ENCODE measurements at regions not wholly inside any gene's neighbourhood (a gene's known extent, or its start where the extent isn't known, plus 50 kb on each side); places are given as distances from the start of the nearest gene placed in this dataset.

DNA sequence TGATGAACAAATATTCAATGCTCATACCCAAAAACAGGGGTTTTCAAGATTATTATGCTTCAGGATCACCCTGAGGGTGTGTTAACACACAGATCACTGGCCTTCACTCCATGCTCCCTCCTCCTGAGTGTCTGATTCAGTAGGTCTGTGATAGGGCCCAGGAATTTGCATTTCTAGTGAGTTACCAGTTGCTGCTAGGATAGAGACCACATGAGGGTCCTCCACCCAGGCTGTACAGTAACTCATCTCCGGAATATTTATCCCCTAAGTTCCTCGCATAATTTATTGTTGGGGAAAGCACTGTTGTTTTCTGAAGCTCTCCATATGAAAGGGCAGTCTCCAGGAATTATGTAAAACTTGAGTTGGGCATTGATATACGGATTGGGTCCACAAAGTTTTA lies 1106.6 kb upstream of the B3GALT2 start:
- H3K36me3 Mint-ChIP-seq: no peaks in the 10 kb centered on the region
- no peak overlapping the region for H3K27ac Mint-ChIP-seq
- H3K4me3 Mint-ChIP-seq: no peak overlapping the region
- no peaks in the 10 kb centered on the region for H3K9me3 Mint-ChIP-seq
- no peak for ATAC-seq
- H3K4me1 Mint-ChIP-seq: peaks cover 7% of the 10 kb centered on the region
- H3K27me3 Mint-ChIP-seq: no peaks in the 10 kb centered on the region

GRCh38 chr1:194289569-194290266 lies 1103.3 kb upstream of the B3GALT2 start:
- peak; percentile 97 for ATAC-seq
- no peak overlapping the region for H3K4me3 Mint-ChIP-seq
- no peaks in the 10 kb centered on the region for H3K36me3 Mint-ChIP-seq
- H3K27ac Mint-ChIP-seq: no peak overlapping the region
- H3K4me1 Mint-ChIP-seq: peaks cover 12% of the 10 kb centered on the region
- H3K27me3 Mint-ChIP-seq: peaks cover 8% of the 10 kb centered on the region
- no peaks in the 10 kb centered on the region for H3K9me3 Mint-ChIP-seq

DNA sequence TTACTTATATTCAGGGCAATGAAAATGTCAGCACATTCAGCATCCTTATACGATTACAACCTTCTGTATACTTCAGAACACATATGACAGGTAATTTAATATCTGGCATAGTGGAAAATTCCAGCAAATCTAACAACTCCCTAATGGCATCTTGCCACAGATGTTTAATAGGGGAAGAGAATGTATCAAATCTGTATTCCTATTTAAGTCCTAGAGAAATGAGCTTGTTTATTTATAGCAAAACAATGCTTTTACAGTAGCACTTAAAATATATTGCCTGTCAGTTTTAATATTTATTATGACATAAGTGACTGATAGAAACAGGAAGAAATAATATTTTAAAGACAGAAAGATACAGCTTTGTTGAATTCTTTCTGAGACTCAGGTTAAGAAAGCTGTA lies 1101.8 kb upstream of the B3GALT2 start:
- H3K27me3 Mint-ChIP-seq: peaks cover 14% of the 10 kb centered on the region
- ATAC-seq: no peak
- no peak overlapping the region for H3K4me3 Mint-ChIP-seq
- no peaks in the 10 kb centered on the region for H3K36me3 Mint-ChIP-seq
- H3K9me3 Mint-ChIP-seq: no peaks in the 10 kb centered on the region
- H3K4me1 Mint-ChIP-seq: peaks cover 12% of the 10 kb centered on the region
- H3K27ac Mint-ChIP-seq: no peak overlapping the region

- Mint-ChIP-seq H3K4me3 (no peak overlapping the region), H3K9me3 (no peaks in the 10 kb centered on the region), H3K27ac (no peak overlapping the region), H3K4me1 (peaks cover 26% of the 10 kb centered on the region), H3K27me3 (peaks cover 16% of the 10 kb centered on the region), H3K36me3 (no peaks in the 10 kb centered on the region)
- ATAC-seq: no peak
Observed at GRCh38 chr1:194281376-194281775, 1095.0 kb upstream of the B3GALT2 start.

GRCh38 chr1:194280463-194280862 lies 1094.0 kb upstream of the B3GALT2 start:
- no peak for ATAC-seq
- no peaks in the 10 kb centered on the region for H3K36me3 Mint-ChIP-seq
- peaks cover 8% of the 10 kb centered on the region for H3K27me3 Mint-ChIP-seq
- H3K4me1 Mint-ChIP-seq: peaks cover 21% of the 10 kb centered on the region
- H3K4me3 Mint-ChIP-seq: no peak overlapping the region
- no peaks in the 10 kb centered on the region for H3K9me3 Mint-ChIP-seq
- H3K27ac Mint-ChIP-seq: no peak overlapping the region

DNA sequence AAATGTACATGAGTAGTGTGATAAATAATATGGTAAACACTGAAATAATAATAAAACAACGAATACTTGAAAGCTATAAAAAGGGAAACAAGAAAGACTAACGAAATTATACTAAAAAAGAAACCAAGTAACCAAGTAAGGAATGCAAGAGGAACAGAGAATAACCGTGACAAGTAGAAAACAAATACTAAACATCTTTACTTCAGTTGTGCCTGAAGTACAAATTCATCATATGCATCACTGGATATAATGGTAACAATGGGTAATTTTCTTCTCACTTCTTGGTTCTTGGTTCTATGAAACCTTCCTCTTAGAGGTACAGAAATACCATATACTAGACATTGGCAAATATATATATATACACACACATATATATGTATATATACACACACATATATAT lies 1093.6 kb upstream of the B3GALT2 start:
- H3K9me3 Mint-ChIP-seq: no peaks in the 10 kb centered on the region
- peak; percentile 59 for ATAC-seq
- no peaks in the 10 kb centered on the region for H3K36me3 Mint-ChIP-seq
- peaks cover 8% of the 10 kb centered on the region for H3K27me3 Mint-ChIP-seq
- peaks cover 21% of the 10 kb centered on the region for H3K4me1 Mint-ChIP-seq
- no peak overlapping the region for H3K27ac Mint-ChIP-seq
- no peak overlapping the region for H3K4me3 Mint-ChIP-seq

DNA sequence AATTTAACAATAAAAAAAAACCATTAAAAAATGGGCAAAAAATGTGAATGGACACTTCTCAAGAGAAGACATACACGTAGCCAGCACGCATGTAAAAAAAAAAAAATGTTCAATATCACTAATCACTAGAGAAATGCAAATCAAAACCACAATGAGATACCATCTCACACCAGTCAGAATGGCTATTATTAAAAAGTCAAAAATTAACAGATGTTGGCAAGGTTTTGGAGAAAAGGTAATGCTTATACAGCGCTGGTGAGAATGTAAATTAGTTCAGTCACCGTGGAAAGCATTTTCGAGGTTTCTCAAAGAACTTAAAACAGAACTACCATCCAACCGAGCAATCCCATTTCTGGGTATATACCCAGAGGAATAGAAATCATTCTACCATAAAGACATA lies 1091.5 kb upstream of the B3GALT2 start:
- Mint-ChIP-seq H3K27ac (no peak overlapping the region), H3K4me1 (peaks cover 21% of the 10 kb centered on the region), H3K36me3 (no peaks in the 10 kb centered on the region), H3K27me3 (no peaks in the 10 kb centered on the region), H3K9me3 (no peaks in the 10 kb centered on the region), H3K4me3 (no peak overlapping the region)
- ATAC-seq: no peak

DNA sequence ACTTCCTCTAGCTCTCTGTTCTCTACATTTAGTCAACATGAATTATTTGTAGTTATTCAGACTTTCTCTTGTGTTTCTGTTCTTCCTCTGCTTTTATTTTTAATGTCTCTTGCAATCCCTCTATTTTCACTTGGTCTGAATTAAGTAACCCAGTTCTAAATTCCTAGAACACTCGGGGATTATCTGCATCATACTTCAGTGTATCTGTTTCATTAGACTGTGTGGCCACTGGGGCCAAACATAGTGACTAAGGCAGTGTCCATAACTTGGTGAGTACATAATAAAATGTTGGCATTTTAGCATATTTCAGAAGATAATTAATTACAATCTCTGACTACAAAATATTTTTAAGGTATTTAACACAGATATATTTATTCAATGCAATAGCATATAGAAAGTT lies 1087.2 kb upstream of the B3GALT2 start:
- Mint-ChIP-seq H3K27me3 (no peaks in the 10 kb centered on the region), H3K4me1 (peaks cover 11% of the 10 kb centered on the region), H3K9me3 (no peaks in the 10 kb centered on the region), H3K27ac (no peak overlapping the region), H3K4me3 (no peak overlapping the region), H3K36me3 (no peaks in the 10 kb centered on the region)
- no peak for ATAC-seq

- no peak for ATAC-seq
- no peaks in the 10 kb centered on the region for H3K36me3 Mint-ChIP-seq
- no peak overlapping the region for H3K4me3 Mint-ChIP-seq
- H3K9me3 Mint-ChIP-seq: peaks cover 2% of the 10 kb centered on the region
- H3K27ac Mint-ChIP-seq: no peak overlapping the region
- H3K27me3 Mint-ChIP-seq: peaks cover 9% of the 10 kb centered on the region
- H3K4me1 Mint-ChIP-seq: no peaks in the 10 kb centered on the region
Observed at GRCh38 chr1:194268839-194269238, 1082.4 kb upstream of the B3GALT2 start.

GRCh38 chr1:194267021-194267420 lies 1080.6 kb upstream of the B3GALT2 start:
- Mint-ChIP-seq H3K4me1 (no peaks in the 10 kb centered on the region), H3K27me3 (peaks cover 9% of the 10 kb centered on the region), H3K9me3 (peaks cover 13% of the 10 kb centered on the region), H3K27ac (no peak overlapping the region), H3K36me3 (no peaks in the 10 kb centered on the region), H3K4me3 (no peak overlapping the region)
- ATAC-seq: no peak

DNA sequence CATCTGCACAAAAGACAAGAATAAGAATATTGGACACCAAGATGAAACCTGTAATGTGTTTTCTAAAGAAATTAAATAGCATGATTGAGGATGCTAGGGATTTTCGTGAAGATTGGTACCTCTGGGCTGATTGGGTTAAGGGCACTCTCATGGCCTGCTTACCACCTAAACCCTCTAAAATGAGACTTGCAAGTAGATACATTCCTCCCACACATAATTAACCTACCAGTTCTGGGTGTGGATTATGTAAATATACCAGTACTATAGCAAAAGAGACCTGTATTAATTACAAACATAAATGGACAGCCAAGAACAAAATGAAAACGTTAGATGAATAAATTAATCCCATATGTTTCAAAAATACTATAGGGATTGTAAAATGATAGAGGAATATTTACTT lies 1069.6 kb upstream of the B3GALT2 start:
- Mint-ChIP-seq H3K9me3 (no peaks in the 10 kb centered on the region), H3K36me3 (no peaks in the 10 kb centered on the region), H3K27me3 (peaks cover 8% of the 10 kb centered on the region), H3K4me1 (no peaks in the 10 kb centered on the region), H3K27ac (no peak overlapping the region), H3K4me3 (no peak overlapping the region)
- no peak for ATAC-seq

DNA sequence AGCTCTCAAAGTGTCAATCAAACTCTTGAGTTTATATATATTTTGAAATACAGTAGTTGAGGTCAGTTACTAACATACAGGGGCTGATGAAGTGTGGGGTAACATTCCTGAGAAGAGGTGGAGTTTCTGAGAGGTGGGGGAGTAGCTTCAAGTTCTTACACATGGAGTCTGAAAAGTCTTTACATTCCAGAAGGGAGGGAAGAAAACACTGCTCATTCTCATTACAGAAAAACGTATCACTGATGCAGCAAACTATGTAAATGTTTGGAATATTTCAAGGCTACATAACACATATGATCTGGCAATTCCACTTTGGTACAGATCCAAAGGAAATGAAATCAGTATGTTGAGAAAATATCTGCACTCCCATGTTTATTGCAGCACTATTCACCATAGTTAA lies 1065.8 kb upstream of the B3GALT2 start:
- Mint-ChIP-seq H3K4me3 (no peak overlapping the region), H3K4me1 (no peaks in the 10 kb centered on the region), H3K36me3 (no peaks in the 10 kb centered on the region), H3K27me3 (peaks cover 17% of the 10 kb centered on the region), H3K9me3 (no peaks in the 10 kb centered on the region), H3K27ac (no peak overlapping the region)
- no peak for ATAC-seq

DNA sequence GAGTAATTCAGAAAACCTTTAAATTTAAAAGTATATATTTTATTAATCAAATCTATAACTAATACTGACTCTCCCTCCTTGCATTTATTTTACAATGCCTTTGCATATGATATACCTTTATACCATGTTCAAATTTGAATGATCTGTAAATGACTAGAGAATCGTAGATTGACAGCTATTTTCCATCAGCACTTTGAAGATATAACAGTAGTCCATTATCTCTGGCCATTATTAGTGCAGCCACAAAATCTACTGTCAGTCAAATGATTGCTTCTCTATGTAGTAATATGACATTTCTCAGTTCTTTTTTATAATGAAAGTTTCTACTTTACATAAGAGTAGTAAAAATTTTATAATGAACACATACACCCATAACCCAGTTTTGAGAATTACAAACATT lies 1054.8 kb upstream of the B3GALT2 start:
- Mint-ChIP-seq H3K4me1 (no peaks in the 10 kb centered on the region), H3K9me3 (no peaks in the 10 kb centered on the region), H3K27ac (no peak overlapping the region), H3K4me3 (no peak overlapping the region), H3K27me3 (peaks cover 21% of the 10 kb centered on the region), H3K36me3 (no peaks in the 10 kb centered on the region)
- no peak for ATAC-seq

GRCh38 chr1:194233069-194233468 lies 1046.7 kb upstream of the B3GALT2 start:
- no peak for ATAC-seq
- no peaks in the 10 kb centered on the region for H3K4me1 Mint-ChIP-seq
- no peak overlapping the region for H3K4me3 Mint-ChIP-seq
- H3K27ac Mint-ChIP-seq: no peak overlapping the region
- H3K9me3 Mint-ChIP-seq: no peaks in the 10 kb centered on the region
- H3K27me3 Mint-ChIP-seq: peaks cover 33% of the 10 kb centered on the region
- no peaks in the 10 kb centered on the region for H3K36me3 Mint-ChIP-seq

DNA sequence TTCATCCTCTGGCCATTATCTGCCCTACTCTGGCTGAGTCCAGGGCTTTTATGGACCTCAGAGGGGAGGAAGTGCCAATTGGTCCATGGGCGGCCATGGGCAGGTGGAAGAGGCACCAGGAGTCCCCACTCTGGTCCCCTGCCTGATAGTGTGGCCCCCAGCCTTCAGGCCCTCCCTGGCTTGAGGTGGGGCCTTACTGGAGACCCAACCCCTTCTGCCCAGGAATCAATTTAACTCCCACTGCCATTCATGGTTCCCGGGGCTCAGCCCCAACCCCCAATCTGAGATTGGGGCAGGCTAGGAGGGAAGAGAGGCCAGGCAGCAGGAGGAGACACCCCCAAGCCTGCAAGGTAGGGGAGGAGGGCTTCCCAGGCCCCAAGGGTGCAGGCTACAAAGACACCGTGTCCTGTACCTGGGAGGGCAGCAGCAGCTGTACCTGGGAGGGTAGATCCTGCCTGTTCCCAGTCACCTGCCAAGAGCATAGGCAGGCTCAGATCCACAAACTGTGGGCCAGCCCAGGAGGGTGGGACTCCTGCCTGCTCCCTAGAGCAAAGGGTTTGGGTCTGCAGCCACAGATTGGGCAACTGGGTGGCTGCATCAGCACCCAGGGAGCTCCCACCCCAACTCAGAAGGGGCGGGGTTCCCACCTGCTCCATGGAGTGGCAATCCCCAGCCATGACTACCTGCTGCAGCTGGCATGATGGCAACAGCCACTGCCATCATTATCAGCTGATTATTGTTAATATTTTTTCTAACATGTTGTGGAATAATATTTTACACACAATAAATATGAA lies 1044.1 kb upstream of the B3GALT2 start:
- ATAC-seq: peak; percentile 34
- H3K9me3 Mint-ChIP-seq: no peaks in the 10 kb centered on the region
- H3K27ac Mint-ChIP-seq: no peak overlapping the region
- H3K27me3 Mint-ChIP-seq: peaks cover 20% of the 10 kb centered on the region
- peaks cover 7% of the 10 kb centered on the region for H3K4me1 Mint-ChIP-seq
- no peak overlapping the region for H3K4me3 Mint-ChIP-seq
- H3K36me3 Mint-ChIP-seq: no peaks in the 10 kb centered on the region

DNA sequence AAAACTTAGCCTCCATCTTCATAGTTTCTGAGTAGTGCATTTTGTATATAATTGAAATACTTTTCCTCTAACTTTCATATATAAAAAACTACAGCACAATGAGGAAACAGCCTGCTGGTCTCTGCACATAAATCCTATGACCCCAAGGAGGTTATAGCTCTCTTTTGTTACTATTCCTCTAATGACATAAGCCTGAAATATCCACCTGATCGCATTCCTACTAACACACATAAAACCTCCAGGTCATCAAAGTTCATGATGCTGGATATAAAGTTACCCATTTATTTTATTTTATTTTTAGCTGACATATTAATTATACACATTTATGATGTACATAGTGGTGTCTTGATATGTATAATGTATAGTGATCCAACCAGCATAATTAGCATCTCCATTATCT lies 1042.0 kb upstream of the B3GALT2 start:
- no peak for ATAC-seq
- H3K4me3 Mint-ChIP-seq: no peak overlapping the region
- H3K36me3 Mint-ChIP-seq: no peaks in the 10 kb centered on the region
- H3K9me3 Mint-ChIP-seq: no peaks in the 10 kb centered on the region
- no peak overlapping the region for H3K27ac Mint-ChIP-seq
- peaks cover 21% of the 10 kb centered on the region for H3K27me3 Mint-ChIP-seq
- peaks cover 10% of the 10 kb centered on the region for H3K4me1 Mint-ChIP-seq

Data from stimulated activated memory B cell treated with anti-CD40 and anti-IgM and Interleukin-4, amounts not matched to agents 10 μg/mL and 1 μg/mL and 100 μg/mL, for 72 hours (primary cell).